GM20000 (cell line): ENCODE measurements at regions not wholly inside any gene's neighbourhood (a gene's known extent, or its start where the extent isn't known, plus 50 kb on each side); places are given as distances from the start of the nearest gene placed in this dataset.

Experiments
- DNase-seq: peaks from one replicate; pipeline ENCODE4 v3.0.0; 2012; ENCODE audit warnings: low spot score
- TF ChIP-seq, protein P1 (sequence below): IDR thresholded peaks from 2 replicates; pipeline ENCODE4 v1.5.1; 2012; ENCODE audit warnings: mild to moderate bottlenecking, control low read depth; ENCODE audit errors: extremely low read depth, missing control alignments

- no peak for DNase-seq
- TF ChIP-seq, protein P1, sequence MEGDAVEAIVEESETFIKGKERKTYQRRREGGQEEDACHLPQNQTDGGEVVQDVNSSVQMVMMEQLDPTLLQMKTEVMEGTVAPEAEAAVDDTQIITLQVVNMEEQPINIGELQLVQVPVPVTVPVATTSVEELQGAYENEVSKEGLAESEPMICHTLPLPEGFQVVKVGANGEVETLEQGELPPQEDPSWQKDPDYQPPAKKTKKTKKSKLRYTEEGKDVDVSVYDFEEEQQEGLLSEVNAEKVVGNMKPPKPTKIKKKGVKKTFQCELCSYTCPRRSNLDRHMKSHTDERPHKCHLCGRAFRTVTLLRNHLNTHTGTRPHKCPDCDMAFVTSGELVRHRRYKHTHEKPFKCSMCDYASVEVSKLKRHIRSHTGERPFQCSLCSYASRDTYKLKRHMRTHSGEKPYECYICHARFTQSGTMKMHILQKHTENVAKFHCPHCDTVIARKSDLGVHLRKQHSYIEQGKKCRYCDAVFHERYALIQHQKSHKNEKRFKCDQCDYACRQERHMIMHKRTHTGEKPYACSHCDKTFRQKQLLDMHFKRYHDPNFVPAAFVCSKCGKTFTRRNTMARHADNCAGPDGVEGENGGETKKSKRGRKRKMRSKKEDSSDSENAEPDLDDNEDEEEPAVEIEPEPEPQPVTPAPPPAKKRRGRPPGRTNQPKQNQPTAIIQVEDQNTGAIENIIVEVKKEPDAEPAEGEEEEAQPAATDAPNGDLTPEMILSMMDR, result no peak
Observed at GRCh38 chr11:122224867-122225266, 108.9 kb upstream of the BLID start.

GRCh38 chr11:122220321-122220720 is 104.3 kb upstream of the BLID start:
- TF ChIP-seq, protein P1, result no peak
- DNase-seq, result no peak

GRCh38 chr11:122219791-122220190 is 103.8 kb upstream of the BLID start:
- TF ChIP-seq, protein P1, result no peak
- DNase-seq, result no peak

DNA sequence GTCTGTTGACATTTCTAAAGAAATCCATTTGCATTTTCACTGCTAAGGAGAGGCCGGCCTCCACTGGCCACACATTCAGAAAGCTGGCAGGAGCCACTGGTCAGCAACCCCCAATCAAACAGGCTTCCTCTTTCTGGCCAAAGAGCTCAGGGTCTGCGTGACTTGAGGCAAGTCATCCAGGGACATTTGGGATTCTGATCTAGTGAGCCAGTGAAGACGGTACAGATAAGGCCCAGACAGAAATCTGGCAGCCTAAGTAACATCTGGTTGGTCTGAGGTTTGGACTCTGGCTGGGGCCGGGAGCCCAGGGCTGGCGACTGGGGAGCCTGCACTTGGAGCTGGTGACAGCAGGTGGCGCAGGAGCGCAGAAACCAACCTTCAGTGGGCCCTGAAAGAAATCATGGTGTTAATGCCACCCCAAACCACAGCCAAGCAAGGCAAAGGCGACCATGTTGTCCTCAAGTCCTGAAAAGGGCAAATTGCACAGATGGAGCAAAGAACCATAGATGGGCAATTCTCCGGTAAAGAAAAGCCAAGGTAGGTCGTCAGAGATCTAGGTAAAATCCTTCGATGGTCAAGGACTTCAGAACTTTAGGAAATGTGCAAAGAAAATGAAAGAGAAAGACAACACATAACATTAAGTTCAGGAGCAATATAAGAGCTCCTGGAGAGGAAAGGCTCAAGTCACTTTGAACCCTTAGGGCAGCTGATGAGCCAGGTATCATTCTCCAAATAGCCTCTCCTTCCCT is 99.4 kb upstream of the BLID start:
- TF ChIP-seq, protein P1, result peak; percentile 66
- peak; percentile 60 for DNase-seq

GRCh38 chr11:122214567-122214966 is 98.6 kb upstream of the BLID start:
- TF ChIP-seq, protein P1, result no peak
- DNase-seq, result no peak

GRCh38 chr11:122214080-122214479 is 98.1 kb upstream of the BLID start:
- TF ChIP-seq, protein P1, result no peak
- no peak for DNase-seq

DNA sequence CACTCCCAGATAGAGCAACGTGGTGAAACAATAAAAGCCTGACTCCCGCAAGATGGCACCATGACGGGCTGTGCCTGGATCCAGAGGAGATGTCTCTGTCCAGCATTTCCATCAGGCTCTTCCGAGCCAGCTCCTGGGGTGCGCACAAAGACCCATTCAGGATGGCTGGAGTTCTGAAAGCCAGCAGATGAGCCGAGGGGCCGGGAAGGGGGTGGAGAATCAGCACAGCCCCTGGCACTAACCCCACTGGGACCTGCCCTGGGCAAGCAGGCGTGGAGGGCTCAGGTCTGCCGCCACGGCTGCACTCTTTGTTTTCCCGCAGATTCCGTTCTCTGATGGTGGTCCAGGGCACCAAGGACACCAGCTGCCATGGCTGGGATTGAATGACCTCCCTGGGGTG is 97.2 kb upstream of the BLID start:
- TF ChIP-seq, protein P1, result no peak
- no peak for DNase-seq
